ENCODE measurements at regions not wholly inside any gene's neighbourhood (a gene's known extent, or its start where the extent isn't known, plus 50 kb on each side); places are given as distances from the start of the nearest gene placed in this dataset.

DNA sequence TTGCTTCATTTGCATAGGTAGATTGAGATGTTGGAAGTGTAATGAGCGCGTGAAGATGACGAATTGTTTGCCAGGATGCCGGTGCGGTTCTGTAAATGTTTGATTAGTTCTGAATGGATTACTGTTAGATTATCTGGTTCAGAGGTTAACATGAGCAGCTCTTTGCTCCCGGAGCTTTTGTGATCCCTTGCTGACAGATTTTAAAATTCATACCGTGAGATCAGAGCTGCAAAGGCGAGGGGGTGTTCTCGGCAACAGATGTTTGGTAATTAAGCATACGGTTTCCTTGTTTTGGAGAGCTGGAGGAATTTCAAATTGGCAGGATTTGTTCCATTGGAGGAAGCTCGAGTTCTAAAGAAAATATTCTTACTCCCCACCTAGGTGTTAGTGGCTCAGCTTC is 237.8 kb upstream of the GPR26 start (continued):
- no peak for TF ChIP-seq ZNF830 (tag by site-specific recombination; IDR thresholded peaks at IDR 0.05; ENCODE audit: low read depth)
- TF ChIP-seq ZNF514 (tag by site-specific recombination; IDR thresholded peaks at IDR 0.05): no peak
- TF ChIP-seq ZNF837 (tag by site-specific recombination; IDR thresholded peaks at IDR 0.05): no peak
- TF ChIP-seq ZNF248 (tag by site-specific recombination; IDR thresholded peaks at IDR 0.05): no peak
- TF ChIP-seq SALL2 (tag by site-specific recombination; IDR thresholded peaks at IDR 0.05; ENCODE audit: borderline replicate concordance): no peak
- TF ChIP-seq, protein P1, sequence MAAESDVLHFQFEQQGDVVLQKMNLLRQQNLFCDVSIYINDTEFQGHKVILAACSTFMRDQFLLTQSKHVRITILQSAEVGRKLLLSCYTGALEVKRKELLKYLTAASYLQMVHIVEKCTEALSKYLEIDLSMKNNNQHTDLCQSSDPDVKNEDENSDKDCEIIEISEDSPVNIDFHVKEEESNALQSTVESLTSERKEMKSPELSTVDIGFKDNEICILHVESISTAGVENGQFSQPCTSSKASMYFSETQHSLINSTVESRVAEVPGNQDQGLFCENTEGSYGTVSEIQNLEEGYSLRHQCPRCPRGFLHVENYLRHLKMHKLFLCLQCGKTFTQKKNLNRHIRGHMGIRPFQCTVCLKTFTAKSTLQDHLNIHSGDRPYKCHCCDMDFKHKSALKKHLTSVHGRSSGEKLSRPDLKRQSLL (tag by site-specific recombination; IDR thresholded peaks at IDR 0.05): no peak
- TF ChIP-seq, protein P2, sequence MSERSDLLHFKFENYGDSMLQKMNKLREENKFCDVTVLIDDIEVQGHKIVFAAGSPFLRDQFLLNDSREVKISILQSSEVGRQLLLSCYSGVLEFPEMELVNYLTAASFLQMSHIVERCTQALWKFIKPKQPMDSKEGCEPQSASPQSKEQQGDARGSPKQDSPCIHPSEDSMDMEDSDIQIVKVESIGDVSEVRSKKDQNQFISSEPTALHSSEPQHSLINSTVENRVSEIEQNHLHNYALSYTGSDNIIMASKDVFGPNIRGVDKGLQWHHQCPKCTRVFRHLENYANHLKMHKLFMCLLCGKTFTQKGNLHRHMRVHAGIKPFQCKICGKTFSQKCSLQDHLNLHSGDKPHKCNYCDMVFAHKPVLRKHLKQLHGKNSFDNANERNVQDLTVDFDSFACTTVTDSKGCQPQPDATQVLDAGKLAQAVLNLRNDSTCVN (tag by site-specific recombination; optimal IDR thresholded peaks at IDR 0.05): no peak
- TF ChIP-seq KLF16 (tag by site-specific recombination; IDR thresholded peaks at IDR 0.05): no peak
- TF ChIP-seq, protein P3, sequence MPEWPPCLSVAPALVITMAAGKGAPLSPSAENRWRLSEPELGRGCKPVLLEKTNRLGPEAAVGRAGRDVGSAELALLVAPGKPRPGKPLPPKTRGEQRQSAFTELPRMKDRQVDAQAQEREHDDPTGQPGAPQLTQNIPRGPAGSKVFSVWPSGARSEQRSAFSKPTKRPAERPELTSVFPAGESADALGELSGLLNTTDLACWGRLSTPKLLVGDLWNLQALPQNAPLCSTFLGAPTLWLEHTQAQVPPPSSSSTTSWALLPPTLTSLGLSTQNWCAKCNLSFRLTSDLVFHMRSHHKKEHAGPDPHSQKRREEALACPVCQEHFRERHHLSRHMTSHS (tag by site-specific recombination; IDR thresholded peaks at IDR 0.05): no peak

DNA sequence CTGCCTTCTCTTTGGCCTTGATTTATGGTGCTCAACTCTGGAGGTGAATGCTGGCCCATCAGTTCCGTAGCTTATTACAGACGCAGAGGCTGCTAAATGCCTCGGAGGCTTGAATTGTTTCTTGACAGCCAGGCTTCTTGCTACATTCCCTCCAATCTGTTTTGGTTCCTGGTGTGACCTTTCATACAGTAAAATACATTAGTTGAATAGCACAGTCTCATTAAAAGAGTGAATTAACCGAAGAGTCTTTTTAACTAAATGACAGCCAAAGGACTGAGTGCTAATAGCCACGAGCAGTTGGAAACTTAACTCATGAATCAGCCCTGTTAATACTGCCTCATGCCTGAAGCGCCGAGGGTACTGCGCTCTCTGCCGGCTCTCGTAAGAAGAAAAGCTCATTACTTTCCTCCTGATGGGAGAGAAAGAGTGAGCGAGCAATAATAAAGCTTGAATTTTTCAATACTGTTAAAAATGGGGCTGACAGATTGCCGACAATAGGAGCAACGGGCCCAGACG is 236.4 kb upstream of the GPR26 start:
- ChIA-PET CTCF (no interaction called here), POLR2A (no interaction called here)
- Histone ChIP-seq H3K27ac (ENCODE audit: extremely low read depth, low read depth, low read length) (no peak overlapping the region), H3K36me3 (ENCODE audit: control insufficient read depth in 2 of 2, insufficient read depth in 1 of 2, low read length in 2 of 2) (no peaks in the 10 kb centered on the region), H3K9me3 (ENCODE audit: control insufficient read depth, insufficient read depth, low read depth, low read length) (no peaks in the 10 kb centered on the region), H3K4me3 (ENCODE audit: low read depth, low read length) (no peak overlapping the region), H3K4me1 (ENCODE audit: control insufficient read depth, insufficient read depth, low read length) (no peaks in the 10 kb centered on the region)
- TF ChIP-seq, protein P4, sequence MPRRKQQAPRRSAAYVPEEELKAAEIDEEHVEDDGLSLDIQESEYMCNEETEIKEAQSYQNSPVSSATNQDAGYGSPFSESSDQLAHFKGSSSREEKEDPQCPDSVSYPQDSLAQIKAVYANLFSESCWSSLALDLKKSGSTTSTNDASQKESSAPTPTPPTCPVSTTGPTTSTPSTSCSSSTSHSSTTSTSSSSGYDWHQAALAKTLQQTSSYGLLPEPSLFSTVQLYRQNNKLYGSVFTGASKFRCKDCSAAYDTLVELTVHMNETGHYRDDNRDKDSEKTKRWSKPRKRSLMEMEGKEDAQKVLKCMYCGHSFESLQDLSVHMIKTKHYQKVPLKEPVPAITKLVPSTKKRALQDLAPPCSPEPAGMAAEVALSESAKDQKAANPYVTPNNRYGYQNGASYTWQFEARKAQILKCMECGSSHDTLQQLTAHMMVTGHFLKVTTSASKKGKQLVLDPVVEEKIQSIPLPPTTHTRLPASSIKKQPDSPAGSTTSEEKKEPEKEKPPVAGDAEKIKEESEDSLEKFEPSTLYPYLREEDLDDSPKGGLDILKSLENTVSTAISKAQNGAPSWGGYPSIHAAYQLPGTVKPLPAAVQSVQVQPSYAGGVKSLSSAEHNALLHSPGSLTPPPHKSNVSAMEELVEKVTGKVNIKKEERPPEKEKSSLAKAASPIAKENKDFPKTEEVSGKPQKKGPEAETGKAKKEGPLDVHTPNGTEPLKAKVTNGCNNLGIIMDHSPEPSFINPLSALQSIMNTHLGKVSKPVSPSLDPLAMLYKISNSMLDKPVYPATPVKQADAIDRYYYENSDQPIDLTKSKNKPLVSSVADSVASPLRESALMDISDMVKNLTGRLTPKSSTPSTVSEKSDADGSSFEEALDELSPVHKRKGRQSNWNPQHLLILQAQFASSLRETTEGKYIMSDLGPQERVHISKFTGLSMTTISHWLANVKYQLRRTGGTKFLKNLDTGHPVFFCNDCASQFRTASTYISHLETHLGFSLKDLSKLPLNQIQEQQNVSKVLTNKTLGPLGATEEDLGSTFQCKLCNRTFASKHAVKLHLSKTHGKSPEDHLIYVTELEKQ (tag by site-specific recombination; IDR thresholded peaks at IDR 0.05; ENCODE audit: borderline replicate concordance): no peak
- TF ChIP-seq ZNF146 (tag by site-specific recombination; IDR thresholded peaks at IDR 0.05): no peak

DNA sequence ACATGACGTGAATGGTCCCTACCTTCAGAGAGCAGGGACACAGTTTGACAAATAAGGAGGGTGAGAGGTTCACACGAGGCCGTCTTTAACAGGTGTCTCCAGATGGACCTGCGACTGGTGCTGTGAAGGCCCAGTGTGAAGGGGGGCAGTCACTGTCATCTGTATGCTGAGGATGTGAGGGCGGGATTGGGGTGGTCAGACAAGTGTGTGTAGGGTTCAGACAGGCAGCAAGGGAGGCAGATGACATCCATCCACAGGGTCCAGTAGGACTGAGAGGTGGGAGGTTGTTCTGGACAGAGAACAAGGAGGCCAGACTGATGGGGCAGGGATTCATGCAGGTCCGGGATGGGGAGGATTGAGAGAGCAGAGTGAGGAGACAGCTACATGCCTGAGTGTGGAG is 232.6 kb upstream of the GPR26 start:
- POLR2A ChIA-PET: no interaction called here
- Histone ChIP-seq H3K36me3 (ENCODE audit: control insufficient read depth in 2 of 2, insufficient read depth in 1 of 2, low read length in 2 of 2) (no peaks in the 10 kb centered on the region), H3K4me1 (ENCODE audit: control insufficient read depth, insufficient read depth, low read length) (no peaks in the 10 kb centered on the region), H3K9me3 (ENCODE audit: control insufficient read depth, insufficient read depth, low read depth, low read length) (no peaks in the 10 kb centered on the region), H3K27ac (ENCODE audit: extremely low read depth, low read depth, low read length) (no peak overlapping the region), H3K4me3 (ENCODE audit: low read depth, low read length) (no peak overlapping the region)
- CTCF ChIA-PET: no interaction called here
- TF ChIP-seq ZNF670 (tag by site-specific recombination; IDR thresholded peaks at IDR 0.05; ENCODE audit: low read depth) (no peak), ZNF223 (tag by site-specific recombination; IDR thresholded peaks at IDR 0.05) (no peak), ZNF610 (tag by site-specific recombination; IDR thresholded peaks at IDR 0.05; ENCODE audit: borderline replicate concordance) (no peak), ZBTB21 (tag by site-specific recombination; IDR thresholded peaks at IDR 0.05) (no peak), ZNF266 (tag by site-specific recombination; IDR thresholded peaks at IDR 0.05; ENCODE audit: low read depth) (no peak), ZNF530 (tag by site-specific recombination; IDR thresholded peaks at IDR 0.05; ENCODE audit: low read depth) (no peak), ZXDB (tag by site-specific recombination; IDR thresholded peaks at IDR 0.05) (no peak), SP7 (tag by site-specific recombination; IDR thresholded peaks at IDR 0.05) (no peak), ZBTB48 (tag by site-specific recombination; IDR thresholded peaks at IDR 0.05) (no peak)
- TF ChIP-seq, protein P5, sequence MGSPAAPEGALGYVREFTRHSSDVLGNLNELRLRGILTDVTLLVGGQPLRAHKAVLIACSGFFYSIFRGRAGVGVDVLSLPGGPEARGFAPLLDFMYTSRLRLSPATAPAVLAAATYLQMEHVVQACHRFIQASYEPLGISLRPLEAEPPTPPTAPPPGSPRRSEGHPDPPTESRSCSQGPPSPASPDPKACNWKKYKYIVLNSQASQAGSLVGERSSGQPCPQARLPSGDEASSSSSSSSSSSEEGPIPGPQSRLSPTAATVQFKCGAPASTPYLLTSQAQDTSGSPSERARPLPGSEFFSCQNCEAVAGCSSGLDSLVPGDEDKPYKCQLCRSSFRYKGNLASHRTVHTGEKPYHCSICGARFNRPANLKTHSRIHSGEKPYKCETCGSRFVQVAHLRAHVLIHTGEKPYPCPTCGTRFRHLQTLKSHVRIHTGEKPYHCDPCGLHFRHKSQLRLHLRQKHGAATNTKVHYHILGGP (tag by site-specific recombination; IDR thresholded peaks at IDR 0.05): no peak
- TF ChIP-seq, protein P6, sequence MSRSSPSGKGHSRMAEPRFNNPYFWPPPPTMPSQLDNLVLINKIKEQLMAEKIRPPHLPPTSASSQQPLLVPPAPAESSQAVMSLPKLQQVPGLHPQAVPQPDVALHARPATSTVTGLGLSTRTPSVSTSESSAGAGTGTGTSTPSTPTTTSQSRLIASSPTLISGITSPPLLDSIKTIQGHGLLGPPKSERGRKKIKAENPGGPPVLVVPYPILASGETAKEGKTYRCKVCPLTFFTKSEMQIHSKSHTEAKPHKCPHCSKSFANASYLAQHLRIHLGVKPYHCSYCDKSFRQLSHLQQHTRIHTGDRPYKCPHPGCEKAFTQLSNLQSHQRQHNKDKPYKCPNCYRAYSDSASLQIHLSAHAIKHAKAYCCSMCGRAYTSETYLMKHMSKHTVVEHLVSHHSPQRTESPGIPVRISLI (tag by site-specific recombination; IDR thresholded peaks at IDR 0.05): no peak
- TF ChIP-seq, protein P7, sequence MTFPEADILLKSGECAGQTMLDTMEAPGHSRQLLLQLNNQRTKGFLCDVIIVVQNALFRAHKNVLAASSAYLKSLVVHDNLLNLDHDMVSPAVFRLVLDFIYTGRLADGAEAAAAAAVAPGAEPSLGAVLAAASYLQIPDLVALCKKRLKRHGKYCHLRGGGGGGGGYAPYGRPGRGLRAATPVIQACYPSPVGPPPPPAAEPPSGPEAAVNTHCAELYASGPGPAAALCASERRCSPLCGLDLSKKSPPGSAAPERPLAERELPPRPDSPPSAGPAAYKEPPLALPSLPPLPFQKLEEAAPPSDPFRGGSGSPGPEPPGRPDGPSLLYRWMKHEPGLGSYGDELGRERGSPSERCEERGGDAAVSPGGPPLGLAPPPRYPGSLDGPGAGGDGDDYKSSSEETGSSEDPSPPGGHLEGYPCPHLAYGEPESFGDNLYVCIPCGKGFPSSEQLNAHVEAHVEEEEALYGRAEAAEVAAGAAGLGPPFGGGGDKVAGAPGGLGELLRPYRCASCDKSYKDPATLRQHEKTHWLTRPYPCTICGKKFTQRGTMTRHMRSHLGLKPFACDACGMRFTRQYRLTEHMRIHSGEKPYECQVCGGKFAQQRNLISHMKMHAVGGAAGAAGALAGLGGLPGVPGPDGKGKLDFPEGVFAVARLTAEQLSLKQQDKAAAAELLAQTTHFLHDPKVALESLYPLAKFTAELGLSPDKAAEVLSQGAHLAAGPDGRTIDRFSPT (tag by site-specific recombination; IDR thresholded peaks at IDR 0.05): no peak

All from HEK293 (cell line).